Neural cell (in vitro differentiated cells): ENCODE measurements at regions not wholly inside any gene's neighbourhood (a gene's known extent, or its start where the extent isn't known, plus 50 kb on each side); places are given as distances from the start of the nearest gene placed in this dataset.

ENCODE experiments used
- EP300 ChIP-seq: fragments of 450-650 bp; conservative IDR thresholded peaks from 2 replicates; pipeline ENCODE4 v1.6.1; 2014; ENCODE audit warnings: antibody characterized with exemption, mild to moderate bottlenecking, moderate library complexity; ENCODE audit not compliant: poor library complexity, severe bottlenecking
- EZH2 ChIP-seq: fragments of 200-600, 300-800 bp; shearing (Covaris generic), sonication (generic); IDR thresholded peaks from 2 replicates; pipeline ENCODE4 v1.6.1; 2014; ENCODE audit warnings: antibody characterized with exemption, low read length, borderline replicate concordance, mild to moderate bottlenecking; ENCODE audit not compliant: insufficient read depth, poor library complexity, severe bottlenecking
- MXI1 ChIP-seq: fragments of 450-650 bp; conservative IDR thresholded peaks from 2 replicates; pipeline ENCODE4 v1.6.1; 2014; ENCODE audit warnings: antibody characterized with exemption, mild to moderate bottlenecking; ENCODE audit not compliant: poor library complexity, severe bottlenecking
- POLR2AphosphoS5 ChIP-seq: IDR thresholded peaks from 2 replicates; pipeline ENCODE4 v1.6.1; 2012
- RAD21 ChIP-seq: fragments of 450-650 bp; conservative IDR thresholded peaks from 2 replicates; pipeline ENCODE4 v1.6.1; 2014; ENCODE audit warnings: antibody characterized with exemption, mild to moderate bottlenecking, moderate library complexity
- TAF1 ChIP-seq: IDR thresholded peaks from 2 replicates; pipeline ENCODE4 v1.6.1; 2012; ENCODE audit warnings: low read depth
- TF ChIP-seq, protein P1 (sequence below): fragments of 450-650 bp; IDR thresholded peaks from 2 replicates; pipeline ENCODE4 v1.5.1; 2014; ENCODE audit warnings: antibody characterized with exemption, mild to moderate bottlenecking, moderate library complexity; ENCODE audit not compliant: poor library complexity, severe bottlenecking
- TF ChIP-seq, protein P2 (sequence below): IDR thresholded peaks from 2 replicates; pipeline ENCODE4 v1.6.1; 2012; ENCODE audit warnings: borderline replicate concordance

- TF ChIP-seq, protein P1, sequence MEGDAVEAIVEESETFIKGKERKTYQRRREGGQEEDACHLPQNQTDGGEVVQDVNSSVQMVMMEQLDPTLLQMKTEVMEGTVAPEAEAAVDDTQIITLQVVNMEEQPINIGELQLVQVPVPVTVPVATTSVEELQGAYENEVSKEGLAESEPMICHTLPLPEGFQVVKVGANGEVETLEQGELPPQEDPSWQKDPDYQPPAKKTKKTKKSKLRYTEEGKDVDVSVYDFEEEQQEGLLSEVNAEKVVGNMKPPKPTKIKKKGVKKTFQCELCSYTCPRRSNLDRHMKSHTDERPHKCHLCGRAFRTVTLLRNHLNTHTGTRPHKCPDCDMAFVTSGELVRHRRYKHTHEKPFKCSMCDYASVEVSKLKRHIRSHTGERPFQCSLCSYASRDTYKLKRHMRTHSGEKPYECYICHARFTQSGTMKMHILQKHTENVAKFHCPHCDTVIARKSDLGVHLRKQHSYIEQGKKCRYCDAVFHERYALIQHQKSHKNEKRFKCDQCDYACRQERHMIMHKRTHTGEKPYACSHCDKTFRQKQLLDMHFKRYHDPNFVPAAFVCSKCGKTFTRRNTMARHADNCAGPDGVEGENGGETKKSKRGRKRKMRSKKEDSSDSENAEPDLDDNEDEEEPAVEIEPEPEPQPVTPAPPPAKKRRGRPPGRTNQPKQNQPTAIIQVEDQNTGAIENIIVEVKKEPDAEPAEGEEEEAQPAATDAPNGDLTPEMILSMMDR: no peak
- no peak for TF ChIP-seq EZH2
- no peak for TF ChIP-seq POLR2AphosphoS5
- no peak for TF ChIP-seq TAF1
- TF ChIP-seq RAD21: no peak
- TF ChIP-seq EP300: no peak
- TF ChIP-seq, protein P2, sequence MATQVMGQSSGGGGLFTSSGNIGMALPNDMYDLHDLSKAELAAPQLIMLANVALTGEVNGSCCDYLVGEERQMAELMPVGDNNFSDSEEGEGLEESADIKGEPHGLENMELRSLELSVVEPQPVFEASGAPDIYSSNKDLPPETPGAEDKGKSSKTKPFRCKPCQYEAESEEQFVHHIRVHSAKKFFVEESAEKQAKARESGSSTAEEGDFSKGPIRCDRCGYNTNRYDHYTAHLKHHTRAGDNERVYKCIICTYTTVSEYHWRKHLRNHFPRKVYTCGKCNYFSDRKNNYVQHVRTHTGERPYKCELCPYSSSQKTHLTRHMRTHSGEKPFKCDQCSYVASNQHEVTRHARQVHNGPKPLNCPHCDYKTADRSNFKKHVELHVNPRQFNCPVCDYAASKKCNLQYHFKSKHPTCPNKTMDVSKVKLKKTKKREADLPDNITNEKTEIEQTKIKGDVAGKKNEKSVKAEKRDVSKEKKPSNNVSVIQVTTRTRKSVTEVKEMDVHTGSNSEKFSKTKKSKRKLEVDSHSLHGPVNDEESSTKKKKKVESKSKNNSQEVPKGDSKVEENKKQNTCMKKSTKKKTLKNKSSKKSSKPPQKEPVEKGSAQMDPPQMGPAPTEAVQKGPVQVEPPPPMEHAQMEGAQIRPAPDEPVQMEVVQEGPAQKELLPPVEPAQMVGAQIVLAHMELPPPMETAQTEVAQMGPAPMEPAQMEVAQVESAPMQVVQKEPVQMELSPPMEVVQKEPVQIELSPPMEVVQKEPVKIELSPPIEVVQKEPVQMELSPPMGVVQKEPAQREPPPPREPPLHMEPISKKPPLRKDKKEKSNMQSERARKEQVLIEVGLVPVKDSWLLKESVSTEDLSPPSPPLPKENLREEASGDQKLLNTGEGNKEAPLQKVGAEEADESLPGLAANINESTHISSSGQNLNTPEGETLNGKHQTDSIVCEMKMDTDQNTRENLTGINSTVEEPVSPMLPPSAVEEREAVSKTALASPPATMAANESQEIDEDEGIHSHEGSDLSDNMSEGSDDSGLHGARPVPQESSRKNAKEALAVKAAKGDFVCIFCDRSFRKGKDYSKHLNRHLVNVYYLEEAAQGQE: no peak
- TF ChIP-seq MXI1: no peak
These were observed 558.2 kb downstream of the CDH26 start for GRCh38 chr20:60516442-60516841.
